Ascending aorta (tissue), 2 donors: ENCODE measurements at regions not wholly inside any gene's neighbourhood (a gene's known extent, or its start where the extent isn't known, plus 50 kb on each side); places are given as distances from the start of the nearest gene placed in this dataset.

Source experiments
- DNase-seq, 2 donors: peaks; one replicate each; pipeline ENCODE4 v3.0.0-alpha.2; 2019; ENCODE audit warnings: low spot score in 2 of 2
- H3K27ac ChIP-seq, 2 donors: fragments of 200-600 bp; sonication (generic); one replicate each; pipeline ENCODE4 v1.5.1; 2016 to 2017; ENCODE audit warnings: mild to moderate bottlenecking in 1 of 2
- H3K27me3 ChIP-seq: fragments of 200-600 bp; sonication (generic); one replicate; pipeline ENCODE4 v1.5.1; 2017
- H3K36me3 ChIP-seq, 2 donors: fragments of 200-600 bp; sonication (generic); one replicate each; pipeline ENCODE4 v1.5.1; 2016
- H3K4me1 ChIP-seq, 2 donors: fragments of 200-600 bp; sonication (generic); one replicate each; pipeline ENCODE4 v1.5.1; 2016 to 2017; ENCODE audit warnings: mild to moderate bottlenecking in 1 of 2
- H3K4me3 ChIP-seq, 2 donors: fragments of 200-600 bp; sonication (generic); one replicate each; pipeline ENCODE4 v1.5.1; 2016 to 2017; ENCODE audit warnings: mild to moderate bottlenecking in 1 of 2
- H3K9me3 ChIP-seq, 2 donors: fragments of 200-600 bp; sonication (generic); one replicate each; pipeline ENCODE4 v1.5.1; 2016
- intact Hi-C: fragments of 100-400 bp; cut with DNase I; formaldehyde crosslinking; loops from one replicate; pipeline ENCODE4 v1.15.1; 2023
- TF ChIP-seq, protein P1 (sequence below), 3 experiments: fragments of 200-600 bp in 2 of 3; fragments of 450-650 bp in 1 of 3; sonication (generic) in 2 of 3; IDR thresholded peaks; one replicate each; pipeline ENCODE4 v1.5.1; 2016 to 2019; ENCODE audit warnings: antibody characterized with exemption in 3 of 3, mild to moderate bottlenecking in 1 of 3, moderate library complexity in 1 of 3

DNA sequence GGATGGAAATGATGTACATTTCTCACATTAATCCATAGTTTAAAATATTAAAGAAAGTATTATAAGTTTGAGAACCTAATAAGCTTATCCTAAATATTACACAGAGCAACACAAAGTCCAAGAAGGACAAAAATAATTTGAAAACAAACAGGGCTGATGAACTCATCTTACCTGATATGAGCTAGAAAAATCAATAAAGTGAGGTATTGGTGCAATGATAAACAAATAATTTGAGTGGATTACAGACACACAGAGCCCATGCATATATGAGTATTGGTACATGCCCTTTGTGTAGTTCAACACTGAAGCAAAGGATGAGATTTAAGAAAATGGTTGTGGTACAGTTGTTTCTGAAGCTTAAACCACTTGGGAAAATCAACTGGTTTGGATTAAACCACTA lies 1139.0 kb downstream of the SUCLG1 start:
- DNase-seq = no peak
- Histone ChIP-seq H3K36me3 (no peaks in the 10 kb centered on the region), H3K27ac (no peak overlapping the region), H3K4me1 (no peaks in the 10 kb centered on the region), H3K9me3 (no peaks in the 10 kb centered on the region), H3K4me3 (no peak overlapping the region), H3K27me3 (no peaks in the 10 kb centered on the region)
- intact Hi-C loops = no loop called here
- TF ChIP-seq, protein P1, sequence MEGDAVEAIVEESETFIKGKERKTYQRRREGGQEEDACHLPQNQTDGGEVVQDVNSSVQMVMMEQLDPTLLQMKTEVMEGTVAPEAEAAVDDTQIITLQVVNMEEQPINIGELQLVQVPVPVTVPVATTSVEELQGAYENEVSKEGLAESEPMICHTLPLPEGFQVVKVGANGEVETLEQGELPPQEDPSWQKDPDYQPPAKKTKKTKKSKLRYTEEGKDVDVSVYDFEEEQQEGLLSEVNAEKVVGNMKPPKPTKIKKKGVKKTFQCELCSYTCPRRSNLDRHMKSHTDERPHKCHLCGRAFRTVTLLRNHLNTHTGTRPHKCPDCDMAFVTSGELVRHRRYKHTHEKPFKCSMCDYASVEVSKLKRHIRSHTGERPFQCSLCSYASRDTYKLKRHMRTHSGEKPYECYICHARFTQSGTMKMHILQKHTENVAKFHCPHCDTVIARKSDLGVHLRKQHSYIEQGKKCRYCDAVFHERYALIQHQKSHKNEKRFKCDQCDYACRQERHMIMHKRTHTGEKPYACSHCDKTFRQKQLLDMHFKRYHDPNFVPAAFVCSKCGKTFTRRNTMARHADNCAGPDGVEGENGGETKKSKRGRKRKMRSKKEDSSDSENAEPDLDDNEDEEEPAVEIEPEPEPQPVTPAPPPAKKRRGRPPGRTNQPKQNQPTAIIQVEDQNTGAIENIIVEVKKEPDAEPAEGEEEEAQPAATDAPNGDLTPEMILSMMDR (IDR thresholded peaks at IDR 0.05) = no peak

GRCh38 chr2:83305758-83306378 lies 1153.2 kb downstream of the SUCLG1 start:
- TF ChIP-seq, protein P1 (IDR thresholded peaks at IDR 0.05) = no peak
- no peak overlapping the region for H3K4me3 ChIP-seq
- DNase-seq = no peak
- H3K27me3 ChIP-seq = no peaks in the 10 kb centered on the region
- no peaks in the 10 kb centered on the region for H3K9me3 ChIP-seq
- no peak overlapping the region for H3K27ac ChIP-seq
- H3K36me3 ChIP-seq = no peaks in the 10 kb centered on the region
- intact Hi-C loops = no loop called here
- H3K4me1 ChIP-seq = no peaks in the 10 kb centered on the region

GRCh38 chr2:83291083-83291482 lies 1168.0 kb downstream of the SUCLG1 start:
- Histone ChIP-seq H3K27me3 (no peaks in the 10 kb centered on the region), H3K4me3 (no peak overlapping the region), H3K9me3 (no peaks in the 10 kb centered on the region), H3K27ac (no peak overlapping the region), H3K4me1 (no peaks in the 10 kb centered on the region), H3K36me3 (no peaks in the 10 kb centered on the region)
- intact Hi-C loops = no loop called here
- TF ChIP-seq, protein P1 (IDR thresholded peaks at IDR 0.05) = no peak
- DNase-seq = no peak

- intact Hi-C loops = no loop called here
- H3K27ac ChIP-seq = no peak overlapping the region
- H3K4me3 ChIP-seq = no peak overlapping the region
- no peaks in the 10 kb centered on the region for H3K9me3 ChIP-seq
- no peak for DNase-seq
- no peaks in the 10 kb centered on the region for H3K36me3 ChIP-seq
- TF ChIP-seq, protein P1 (IDR thresholded peaks at IDR 0.05) = no peak
- no peaks in the 10 kb centered on the region for H3K27me3 ChIP-seq
- no peaks in the 10 kb centered on the region for H3K4me1 ChIP-seq
Observed at GRCh38 chr2:83282841-83283240, 1176.2 kb downstream of the SUCLG1 start.

GRCh38 chr2:83282043-83282795 lies 1176.9 kb downstream of the SUCLG1 start:
- no peak overlapping the region for H3K27ac ChIP-seq
- DNase-seq = no peak
- no peaks in the 10 kb centered on the region for H3K9me3 ChIP-seq
- no peaks in the 10 kb centered on the region for H3K36me3 ChIP-seq
- H3K4me3 ChIP-seq = no peak overlapping the region
- TF ChIP-seq, protein P1 (IDR thresholded peaks at IDR 0.05) = no peak
- no peaks in the 10 kb centered on the region for H3K27me3 ChIP-seq
- intact Hi-C loops = no loop called here
- H3K4me1 ChIP-seq = no peaks in the 10 kb centered on the region
